Epidermal melanocyte (primary cell): ENCODE measurements at regions not wholly inside any gene's neighbourhood (a gene's known extent, or its start where the extent isn't known, plus 50 kb on each side); places are given as distances from the start of the nearest gene placed in this dataset.
A peak's percentile ranks its signal among the peaks of the same experiment; 100 is the strongest.

Experiments used
- DNase-seq: peaks from one replicate; pipeline ENCODE4 v3.0.0; 2011; ENCODE audit warnings: low spot score; ENCODE audit not compliant: insufficient read length

DNA sequence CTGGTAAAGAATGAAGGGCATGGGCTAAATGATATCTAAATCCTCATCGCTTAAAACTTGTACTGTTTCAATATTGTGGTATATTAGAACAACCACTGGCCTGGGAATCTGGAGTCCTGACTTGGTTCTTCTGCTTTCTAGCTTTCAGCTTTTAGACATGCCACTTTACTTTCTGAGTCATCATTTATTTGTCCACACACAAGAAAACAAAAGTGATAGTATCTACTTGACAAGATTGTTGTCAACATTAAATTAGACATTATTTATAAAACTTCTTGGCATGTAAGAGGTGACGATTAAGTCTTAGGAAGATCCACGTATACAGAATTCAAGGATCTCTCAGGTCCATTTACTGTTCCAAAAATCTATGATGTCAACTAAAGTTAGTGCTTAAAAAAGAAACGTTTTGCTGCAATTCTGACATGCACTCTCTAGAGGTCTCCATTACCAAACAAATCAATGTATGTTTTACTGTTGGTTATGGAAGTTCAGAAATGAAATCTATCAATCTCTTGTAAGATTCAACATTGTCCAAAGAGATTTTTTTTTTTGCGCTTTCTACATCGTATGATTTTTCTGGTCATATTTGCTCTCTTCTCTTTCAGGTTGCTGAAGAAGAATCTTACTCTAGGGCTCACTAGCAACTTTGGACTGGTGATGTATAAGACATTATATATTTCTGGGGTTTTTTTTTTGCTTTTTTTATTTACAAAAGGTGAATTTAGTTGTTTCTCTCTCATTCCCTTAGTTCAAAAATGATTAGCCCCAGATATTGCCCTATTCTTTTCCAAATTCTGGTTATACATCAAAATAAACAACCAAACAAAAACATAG is 53.6 kb upstream of the DYNC1I1 start:
- no peak for DNase-seq

- no peak for DNase-seq
Measured at GRCh38 chr7:95716357-95717122, 55.8 kb upstream of the DYNC1I1 start.

DNA sequence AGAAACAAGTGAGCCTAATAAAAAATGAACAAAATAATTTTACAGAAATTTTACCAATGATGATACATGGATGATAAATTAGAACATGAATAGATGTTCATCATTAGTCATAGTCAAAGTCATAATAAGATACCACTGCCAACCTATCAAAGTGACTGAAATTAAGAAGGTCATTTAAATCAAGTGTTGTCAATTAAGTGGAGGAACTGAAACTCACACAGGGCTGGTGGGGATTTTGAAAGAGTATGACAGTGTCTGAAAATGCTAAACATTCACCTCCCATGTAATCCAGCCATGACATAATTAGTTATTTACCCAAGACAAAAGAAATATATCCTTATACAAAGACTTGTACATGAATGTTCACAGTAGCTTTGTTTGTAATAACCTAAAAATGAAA is 57.1 kb upstream of the DYNC1I1 start:
- no peak for DNase-seq

DNA sequence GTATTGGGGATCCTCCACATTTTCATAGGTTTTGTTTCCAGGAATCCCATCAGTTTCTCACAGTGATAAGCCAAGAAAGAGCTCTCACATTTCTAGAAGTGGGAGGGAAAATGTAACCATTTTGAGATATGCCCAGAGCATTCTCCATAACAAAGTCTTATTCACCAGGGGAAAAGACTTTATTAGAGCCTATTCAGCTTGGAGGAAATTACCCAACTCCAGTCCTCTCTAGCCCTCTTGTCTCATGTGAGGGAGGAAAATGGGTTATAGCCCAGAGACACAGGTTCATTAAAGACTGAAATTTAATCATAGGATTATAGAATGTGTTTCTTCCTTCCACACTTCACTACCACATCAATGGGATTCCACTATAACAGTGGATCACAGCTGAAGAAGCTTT is 61.6 kb upstream of the DYNC1I1 start:
- no peak for DNase-seq

DNA sequence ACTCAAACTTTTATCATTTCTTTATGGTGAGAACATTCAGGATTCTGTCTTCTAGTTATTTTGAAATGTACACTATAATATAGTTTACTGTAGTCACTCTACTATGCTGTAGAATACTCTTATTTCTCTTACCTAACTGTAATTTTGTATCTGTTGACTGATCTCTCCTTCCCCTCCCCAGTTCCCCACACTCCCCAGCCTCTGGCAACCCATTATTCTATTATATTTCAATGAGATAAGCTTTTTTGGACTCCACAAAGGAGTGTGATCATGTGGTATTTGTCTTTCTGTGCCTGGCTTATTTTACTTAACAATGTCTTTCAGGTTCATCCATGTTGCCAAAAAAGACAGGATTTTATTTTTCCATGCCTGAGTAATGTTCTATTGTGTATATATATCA is 71.4 kb upstream of the DYNC1I1 start:
- DNase-seq: no peak

GRCh38 chr7:95694334-95694733 is 78.0 kb upstream of the DYNC1I1 start:
- DNase-seq: no peak

DNA sequence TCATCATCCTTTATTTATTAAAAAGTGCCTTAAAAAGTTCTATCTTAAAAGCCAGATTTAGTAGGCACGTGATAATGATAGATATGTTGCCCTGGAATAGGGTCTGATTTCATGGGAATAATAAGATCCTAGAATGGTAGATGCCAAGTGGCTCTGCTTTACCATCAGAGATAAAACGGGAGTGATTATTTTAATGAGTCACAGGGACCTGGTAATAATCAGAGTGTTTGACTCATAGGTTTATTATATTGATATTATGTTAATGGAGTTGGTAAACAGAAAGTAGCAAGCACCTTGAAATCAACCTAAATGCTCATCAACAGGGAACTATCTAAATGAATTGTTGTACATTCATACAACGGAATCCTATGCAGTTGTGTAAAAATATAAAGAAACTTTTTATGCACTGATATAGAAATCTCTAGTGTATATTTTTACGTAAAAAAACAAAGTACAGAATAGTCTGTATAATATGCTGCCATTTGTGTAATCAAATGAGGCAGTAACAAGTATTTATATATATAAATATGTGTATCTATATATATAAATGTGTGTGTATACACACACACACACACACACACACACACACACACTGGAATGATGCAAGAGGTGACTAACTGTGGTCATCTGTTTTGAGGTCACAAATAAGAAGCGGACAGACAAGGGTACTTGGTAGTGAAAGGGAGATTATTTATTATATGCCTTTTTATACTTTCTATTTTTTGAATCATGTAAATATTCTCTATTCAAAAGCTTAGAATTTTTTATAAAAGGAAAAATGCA is 78.6 kb upstream of the DYNC1I1 start:
- DNase-seq: no peak

GRCh38 chr7:95691464-95691863 is 80.9 kb upstream of the DYNC1I1 start:
- no peak for DNase-seq

DNA sequence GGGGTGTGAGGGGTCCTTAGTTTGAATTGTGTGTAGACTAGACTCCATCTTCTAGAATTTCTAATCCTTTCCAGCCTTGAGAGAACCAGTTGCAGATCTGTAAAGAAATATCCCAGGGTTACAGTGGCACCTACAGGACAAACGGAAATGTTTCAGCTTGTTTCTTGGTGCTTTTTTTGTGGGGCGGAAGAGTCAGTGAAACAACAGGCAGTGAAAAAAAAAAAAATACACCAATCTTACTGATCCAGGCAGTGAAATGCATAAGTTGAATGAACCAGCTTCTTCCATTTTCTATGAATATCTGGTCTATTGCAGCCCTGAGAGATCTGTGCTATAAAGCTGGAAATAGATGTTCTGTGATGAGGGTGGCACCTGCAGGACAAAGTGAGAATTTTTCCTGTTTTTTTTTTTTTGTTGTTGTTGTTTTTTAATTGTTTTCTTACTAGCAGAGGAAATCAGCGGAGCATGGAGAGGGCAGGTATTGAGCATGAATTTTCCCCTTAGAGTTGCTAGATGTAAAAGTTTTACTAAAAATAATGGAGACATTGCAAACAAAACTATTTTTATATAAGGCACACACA is 81.9 kb upstream of the DYNC1I1 start:
- DNase-seq: no peak

- DNase-seq: no peak
Measured at GRCh38 chr7:95688931-95689495, 83.3 kb upstream of the DYNC1I1 start.

DNA sequence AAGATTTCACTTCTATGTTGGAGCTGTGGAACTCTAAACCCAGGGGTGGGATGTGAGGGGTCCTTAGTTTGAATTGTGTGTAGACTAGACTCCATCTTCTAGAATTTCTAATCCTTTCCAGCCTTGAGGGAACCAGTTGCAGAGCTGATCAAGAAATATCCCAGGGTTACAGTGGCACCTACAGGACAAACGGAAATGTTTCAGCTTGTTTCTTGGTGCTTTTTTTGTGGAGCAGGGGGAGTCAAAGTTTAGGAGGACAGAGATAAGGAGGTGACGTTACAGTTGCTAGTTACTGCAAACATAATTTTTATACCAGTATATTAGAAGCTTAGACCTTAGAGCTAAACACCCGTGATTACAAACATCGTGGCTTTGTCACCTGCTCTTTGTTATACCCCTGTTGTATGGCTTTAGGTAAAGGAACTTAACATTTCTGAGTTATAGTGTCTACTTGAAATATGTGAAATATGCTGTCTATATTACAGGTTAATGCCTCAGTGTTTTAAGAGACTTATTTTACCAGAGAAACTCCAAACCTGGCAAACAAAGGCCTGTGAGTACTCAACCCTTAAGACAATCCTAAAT is 84.5 kb upstream of the DYNC1I1 start:
- no peak for DNase-seq

DNA sequence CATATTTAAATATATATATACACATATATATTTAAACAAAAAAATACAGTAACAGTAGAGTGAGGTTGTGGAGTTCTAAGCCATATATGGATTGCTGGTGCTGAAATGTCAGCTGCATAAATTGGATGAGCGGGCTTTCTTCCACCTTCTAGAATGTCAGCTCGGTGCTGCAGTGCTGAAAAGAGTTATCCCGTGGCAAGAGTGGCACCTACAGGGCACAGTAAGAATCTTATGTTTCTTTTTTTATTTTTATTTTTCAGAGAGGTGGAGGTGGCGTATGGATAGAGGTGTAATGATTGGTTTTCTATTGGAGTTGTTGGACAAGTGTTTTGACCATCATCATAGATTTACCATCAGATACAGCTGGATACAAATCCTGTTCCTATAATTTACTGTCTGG is 86.2 kb upstream of the DYNC1I1 start:
- DNase-seq: no peak

DNA sequence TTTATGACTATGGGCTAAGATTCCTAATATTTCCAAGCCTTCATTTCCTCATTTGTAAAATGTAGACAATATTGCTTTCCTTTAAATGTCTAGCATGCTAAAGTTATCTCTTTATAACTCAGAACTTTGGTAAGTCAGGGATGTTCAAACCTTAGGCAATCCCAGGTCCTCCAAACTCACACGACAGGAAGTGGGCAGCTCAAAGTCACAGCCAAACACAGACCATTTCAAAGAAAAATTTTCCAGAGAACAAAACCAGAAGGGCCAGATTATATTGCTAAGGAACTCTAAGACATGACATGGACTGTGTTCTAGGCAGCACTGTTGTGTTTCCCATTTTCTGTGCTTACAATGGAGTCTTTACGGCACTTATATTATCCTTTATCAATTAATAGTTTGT is 87.8 kb upstream of the DYNC1I1 start:
- no peak for DNase-seq

GRCh38 chr7:95684037-95684436 is 87.7 kb upstream of the PDK4 start:
- no peak for DNase-seq

DNA sequence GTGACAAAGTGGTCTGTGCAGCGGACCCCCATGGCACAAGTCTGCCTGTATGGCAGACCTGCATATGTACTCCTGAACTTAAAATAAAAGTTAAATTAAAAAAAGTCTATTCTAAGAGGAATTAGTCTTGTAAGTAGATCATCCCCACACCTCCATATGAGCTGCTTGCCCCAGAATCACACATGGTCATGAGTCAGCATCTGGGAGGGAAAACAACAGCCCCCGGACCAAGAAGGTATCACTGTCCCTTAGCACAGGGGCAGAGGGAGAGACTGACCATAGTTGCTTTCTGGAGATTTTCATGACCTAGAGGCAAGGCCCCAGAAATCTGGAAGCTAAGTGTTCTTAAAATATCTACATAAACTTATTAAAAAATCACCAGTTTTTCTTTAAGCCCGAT is 86.6 kb upstream of the PDK4 start:
- DNase-seq: no peak

- no peak for DNase-seq
Measured at GRCh38 chr7:95676691-95677090, 80.4 kb upstream of the PDK4 start.

- DNase-seq: no peak
Measured at GRCh38 chr7:95675632-95676031, 79.3 kb upstream of the PDK4 start.

DNA sequence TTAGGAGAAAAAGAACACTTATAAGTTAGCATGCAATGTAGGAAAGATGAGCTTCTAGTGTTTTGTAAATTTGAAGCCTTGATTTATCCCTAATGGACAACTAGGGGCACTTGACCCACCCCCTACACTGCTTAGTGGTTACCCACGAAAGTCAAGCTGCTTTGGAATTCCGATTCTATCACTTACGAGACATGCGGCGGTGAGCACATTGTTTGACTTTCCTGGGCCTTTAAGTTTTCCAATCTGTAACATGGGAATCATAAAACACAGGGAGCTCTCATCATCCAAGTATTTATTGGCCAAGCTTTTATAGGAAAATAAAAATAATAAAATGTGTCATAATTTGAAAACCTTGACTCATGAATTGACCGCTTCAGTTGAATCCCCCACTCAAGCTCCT is 78.7 kb upstream of the PDK4 start:
- no peak for DNase-seq

GRCh38 chr7:95674101-95674500 is 77.8 kb upstream of the PDK4 start:
- DNase-seq: no peak

DNA sequence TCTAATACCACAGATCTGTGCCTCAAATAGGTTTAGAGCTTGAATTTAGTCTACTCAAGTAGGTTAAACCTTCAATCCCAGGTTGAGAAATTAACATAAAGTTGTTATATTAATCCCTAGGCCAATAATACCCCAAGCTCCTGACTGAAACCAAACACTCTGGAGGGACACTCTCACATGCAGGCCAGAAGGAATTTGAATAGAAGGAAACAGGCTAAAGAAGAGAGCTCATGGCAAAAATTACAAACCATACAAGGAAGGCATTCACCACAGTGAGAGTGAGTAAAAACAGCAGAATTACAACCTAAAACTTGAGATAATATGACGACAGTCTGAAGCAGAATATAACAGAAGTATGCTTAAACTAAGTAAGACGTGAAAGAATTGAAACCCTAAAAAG is 76.1 kb upstream of the PDK4 start:
- DNase-seq: peak; percentile 51

DNA sequence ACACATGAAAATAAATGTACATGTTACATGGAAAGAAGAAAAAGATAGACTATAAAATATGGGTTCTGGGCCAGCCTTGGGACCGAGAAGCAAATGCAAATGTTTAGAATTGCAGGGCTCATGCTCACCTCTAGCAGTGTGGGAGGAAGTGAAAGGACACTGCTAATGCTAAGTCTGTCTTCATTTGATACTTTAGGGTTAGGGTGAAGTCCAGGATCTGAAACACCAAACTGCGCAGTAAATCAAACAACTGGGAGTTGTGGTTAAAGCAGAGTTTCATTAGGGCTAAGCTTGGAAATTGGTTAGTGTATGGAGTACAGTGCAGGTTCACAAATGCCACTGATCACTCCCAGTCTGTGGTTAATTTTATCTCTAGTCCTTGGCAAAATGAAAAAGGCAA is 73.2 kb upstream of the PDK4 start:
- no peak for DNase-seq
